GM19468 (cell line): ENCODE measurements at regions not wholly inside any gene's neighbourhood (a gene's known extent, or its start where the extent isn't known, plus 50 kb on each side); places are given as distances from the start of the nearest gene placed in this dataset.

Experiments
- ATAC-seq: cut with Tn5 transposase; IDR thresholded peaks from one replicate; pipeline ENCODE4 v1.9.1; 2021; ENCODE audit warnings: mild to moderate bottlenecking, moderate library complexity, moderate number of reproducible peaks; ENCODE audit not compliant: unreplicated experiment; ENCODE audit errors: extremely low read depth

GRCh38 chr10:78933828-78934531 lies 134.8 kb upstream of the ZMIZ1 start:
- no peak for ATAC-seq

GRCh38 chr10:78934532-78934898 lies 134.3 kb upstream of the ZMIZ1 start:
- ATAC-seq, result no peak

GRCh38 chr10:78934994-78935602 lies 133.7 kb upstream of the ZMIZ1 start:
- no peak for ATAC-seq

GRCh38 chr10:78935697-78936407 lies 132.9 kb upstream of the ZMIZ1 start:
- ATAC-seq, result no peak

DNA sequence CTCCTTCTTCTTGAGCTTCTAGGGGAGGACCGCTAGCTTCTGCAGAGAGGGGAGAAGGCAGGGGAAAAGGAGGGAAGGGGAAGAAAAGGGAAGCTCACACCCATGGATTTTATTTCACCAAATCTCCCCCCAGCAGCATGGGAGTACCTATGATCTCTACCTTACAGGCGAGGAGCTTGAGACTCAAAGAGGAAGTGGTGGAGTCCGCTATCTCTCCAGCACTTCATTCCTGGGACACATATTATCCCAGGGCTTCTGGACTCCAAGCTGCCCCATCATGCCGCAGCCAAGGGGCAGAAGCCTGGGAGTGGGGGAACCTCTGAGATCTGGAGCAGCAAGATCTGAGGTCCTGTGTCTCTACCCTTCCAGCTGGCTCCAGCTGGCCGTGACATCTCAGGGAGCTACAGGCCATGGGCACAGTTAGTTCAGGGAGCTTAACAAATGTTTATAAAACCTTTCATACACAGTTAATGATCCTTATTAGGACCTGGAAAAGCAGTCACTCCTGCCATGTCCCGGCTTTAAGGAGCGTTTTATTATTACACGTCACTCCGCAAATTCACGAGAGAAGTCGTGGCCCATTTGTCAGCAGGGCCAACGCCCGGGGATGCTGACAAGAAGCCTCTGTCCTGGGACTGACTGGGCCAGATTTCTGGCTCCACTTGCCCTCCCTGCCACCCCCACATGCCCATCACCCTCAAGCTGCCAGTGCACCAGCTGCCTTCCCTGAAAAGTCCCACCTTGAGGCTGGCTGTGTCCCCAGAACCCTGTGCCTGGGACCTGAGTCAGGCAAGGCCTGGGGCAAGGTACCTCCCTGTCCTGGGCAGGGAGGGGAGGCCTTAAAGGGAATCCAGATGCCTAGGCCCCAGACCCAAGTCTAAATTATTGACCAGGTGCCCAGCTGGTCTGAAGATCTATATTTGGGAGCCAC lies 132.1 kb upstream of the ZMIZ1 start:
- ATAC-seq, result no peak

GRCh38 chr10:78937393-78937792 lies 131.4 kb upstream of the ZMIZ1 start:
- ATAC-seq, result no peak

DNA sequence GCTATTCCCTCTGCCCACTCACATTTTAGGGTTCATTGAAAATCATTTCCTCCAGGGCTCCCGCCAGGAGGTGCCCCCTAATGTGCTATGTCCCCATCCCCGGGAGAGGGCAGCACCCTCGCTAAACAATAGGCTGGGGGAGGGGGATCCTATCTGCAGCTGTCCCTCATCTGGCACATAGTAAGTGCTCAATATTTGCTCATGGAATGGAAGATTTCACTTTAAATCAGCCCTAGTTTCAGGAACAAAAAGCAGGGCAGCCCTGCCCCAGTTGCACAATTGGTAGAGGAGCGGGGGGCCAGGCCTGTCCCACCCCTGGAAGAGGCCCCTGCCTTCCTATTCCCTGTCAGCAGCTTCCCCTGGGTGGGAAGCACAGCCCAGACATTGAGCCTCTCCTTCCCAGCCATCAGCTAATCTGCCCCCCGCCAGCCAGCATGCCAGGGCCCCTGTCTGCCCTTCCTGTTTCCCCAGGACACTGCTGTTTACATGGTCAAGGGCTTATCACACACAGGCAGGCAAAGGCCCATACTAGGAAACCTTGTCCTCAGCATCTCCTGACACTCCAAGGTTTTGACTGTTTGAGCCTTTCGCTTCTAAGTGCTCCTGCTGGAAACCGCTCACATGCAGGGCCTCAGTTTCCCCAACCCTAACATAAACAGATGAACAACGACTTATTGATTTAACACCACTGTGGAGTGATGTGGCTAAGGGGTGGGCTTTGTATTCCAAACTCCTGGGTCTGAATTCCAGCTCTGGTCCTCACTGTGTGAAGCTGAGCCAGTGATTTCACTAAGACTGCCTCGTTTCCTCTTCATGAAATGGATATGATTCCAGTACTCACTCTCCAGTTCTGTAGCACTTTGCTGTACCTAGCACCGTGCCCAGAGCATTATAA lies 130.7 kb upstream of the ZMIZ1 start:
- ATAC-seq, result no peak

DNA sequence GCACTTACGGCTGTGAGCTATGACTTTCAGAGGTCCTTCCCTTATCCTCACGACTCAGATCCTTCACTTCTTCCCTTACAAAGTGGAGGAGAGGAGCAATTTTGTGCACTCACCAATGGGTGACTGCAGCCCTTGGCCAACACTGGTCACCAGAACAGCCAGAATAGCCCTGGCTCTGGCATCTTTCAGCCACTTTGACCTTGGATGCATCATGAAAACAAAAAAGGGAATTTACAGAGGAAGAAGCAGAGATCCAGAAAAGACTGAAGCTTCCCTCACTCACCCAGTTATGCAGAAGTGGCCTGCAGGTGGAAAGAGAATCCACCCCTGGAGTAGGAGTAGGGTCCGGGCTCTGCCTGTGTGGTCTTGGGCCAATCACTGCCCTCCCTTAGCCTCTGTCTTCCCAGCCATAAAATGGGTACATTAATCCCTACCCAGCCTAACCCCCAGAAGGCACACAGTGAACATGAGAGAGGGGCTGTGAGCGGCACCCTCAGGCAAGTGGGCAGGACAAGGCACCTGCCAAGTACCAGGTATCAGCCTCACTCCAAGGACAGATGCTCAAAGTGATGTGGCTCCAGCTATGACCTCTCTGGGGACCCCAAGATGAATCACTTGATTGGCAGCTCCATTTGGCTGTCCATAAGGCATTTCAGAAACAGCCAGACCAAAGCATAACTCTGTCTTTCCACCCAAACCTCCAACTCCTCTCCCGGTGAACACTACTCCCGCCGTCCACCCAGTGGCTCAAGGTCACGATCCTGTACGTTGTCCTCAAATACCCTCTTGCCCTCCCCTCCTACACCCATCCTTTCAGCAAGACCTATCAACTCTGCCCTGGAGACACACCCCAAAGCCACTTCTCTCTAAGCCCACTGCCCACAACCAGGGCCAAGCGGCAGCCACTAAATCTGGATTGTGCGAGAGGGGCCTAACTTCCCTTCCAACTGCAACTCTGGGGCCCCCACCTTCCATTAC lies 129.8 kb upstream of the ZMIZ1 start:
- no peak for ATAC-seq

- no peak for ATAC-seq
Measured at GRCh38 chr10:78942091-78942501, 126.7 kb upstream of the ZMIZ1 start.

- no peak for ATAC-seq
Measured at GRCh38 chr10:78944723-78945312, 123.9 kb upstream of the ZMIZ1 start.

DNA sequence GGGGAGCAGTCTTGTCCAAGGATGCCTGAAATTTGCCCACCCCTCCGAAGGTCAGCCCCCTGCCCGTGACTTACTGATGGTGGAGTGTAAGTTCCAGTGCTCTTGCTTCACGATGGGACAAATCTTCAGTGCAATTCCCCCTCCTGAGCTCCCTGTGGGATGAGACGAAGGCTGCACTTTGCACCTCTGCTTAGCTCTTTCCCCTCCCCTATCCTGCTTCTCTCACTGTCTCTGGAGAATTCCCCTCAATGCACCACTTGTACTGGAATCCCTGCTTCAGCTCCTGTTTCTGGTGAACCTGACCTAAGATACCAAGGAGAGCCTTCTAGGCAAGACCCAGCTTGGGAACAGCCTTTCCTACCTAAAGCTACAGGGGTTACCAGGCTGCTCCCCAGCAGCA lies 122.9 kb upstream of the ZMIZ1 start:
- no peak for ATAC-seq

DNA sequence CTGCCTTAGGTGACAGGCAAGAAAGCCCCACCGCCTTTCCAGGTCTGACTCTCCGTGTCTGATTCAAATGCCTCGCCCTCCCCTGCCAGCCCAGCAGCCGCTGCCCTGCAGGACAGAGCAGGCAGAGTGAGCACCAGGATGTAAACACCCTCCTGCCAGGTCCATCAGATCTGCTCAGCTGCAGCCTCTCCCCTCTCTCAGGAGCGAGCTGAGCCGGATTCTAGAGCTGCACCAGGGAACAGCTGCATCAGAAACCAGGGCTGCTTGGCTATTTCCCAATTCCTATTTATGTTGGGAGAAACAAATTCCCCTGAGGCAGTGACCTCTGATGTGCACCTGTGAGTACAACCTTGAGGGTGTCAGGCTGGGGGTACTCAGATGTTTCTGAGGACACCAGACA lies 121.5 kb upstream of the ZMIZ1 start:
- no peak for ATAC-seq

DNA sequence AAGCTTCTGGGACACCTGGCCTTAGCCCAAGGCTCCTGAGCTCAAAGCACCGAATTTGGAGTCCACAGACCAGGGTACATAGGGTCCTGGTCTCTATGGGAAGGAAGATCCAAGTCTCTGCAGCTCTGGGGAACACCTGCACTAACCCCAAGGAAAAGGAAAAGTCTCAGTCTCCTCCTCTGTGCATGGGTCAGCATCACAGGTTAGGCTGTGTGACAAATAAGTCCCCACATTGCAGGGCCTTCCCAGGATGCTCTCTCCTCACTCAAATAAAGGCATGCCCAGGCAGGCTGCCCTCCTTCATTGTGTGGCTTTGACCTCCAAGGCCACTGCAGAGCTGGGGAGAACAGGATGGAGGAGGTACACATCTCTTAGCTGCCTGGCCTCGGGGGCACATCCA lies 121.0 kb upstream of the ZMIZ1 start:
- ATAC-seq, result no peak

DNA sequence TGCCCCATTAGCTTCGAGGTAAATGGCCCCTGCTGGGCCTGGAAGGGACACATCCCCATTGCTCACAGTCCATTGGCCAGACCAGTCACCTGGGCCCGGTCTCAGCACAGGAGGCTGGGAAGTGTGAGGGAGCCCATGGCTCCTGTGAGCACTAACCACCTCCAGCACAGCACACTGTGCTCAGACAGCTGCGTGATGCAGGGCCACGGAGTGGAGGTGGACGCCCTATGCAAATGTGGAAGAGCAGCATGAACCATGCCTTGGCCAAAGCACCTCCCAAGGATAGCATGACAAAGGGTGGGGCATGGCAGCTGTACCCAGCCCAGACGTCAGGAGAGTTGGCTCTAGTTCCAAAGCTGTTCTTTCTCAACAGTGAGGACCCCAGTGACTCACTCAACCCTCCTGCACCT lies 120.1 kb upstream of the ZMIZ1 start:
- no peak for ATAC-seq

DNA sequence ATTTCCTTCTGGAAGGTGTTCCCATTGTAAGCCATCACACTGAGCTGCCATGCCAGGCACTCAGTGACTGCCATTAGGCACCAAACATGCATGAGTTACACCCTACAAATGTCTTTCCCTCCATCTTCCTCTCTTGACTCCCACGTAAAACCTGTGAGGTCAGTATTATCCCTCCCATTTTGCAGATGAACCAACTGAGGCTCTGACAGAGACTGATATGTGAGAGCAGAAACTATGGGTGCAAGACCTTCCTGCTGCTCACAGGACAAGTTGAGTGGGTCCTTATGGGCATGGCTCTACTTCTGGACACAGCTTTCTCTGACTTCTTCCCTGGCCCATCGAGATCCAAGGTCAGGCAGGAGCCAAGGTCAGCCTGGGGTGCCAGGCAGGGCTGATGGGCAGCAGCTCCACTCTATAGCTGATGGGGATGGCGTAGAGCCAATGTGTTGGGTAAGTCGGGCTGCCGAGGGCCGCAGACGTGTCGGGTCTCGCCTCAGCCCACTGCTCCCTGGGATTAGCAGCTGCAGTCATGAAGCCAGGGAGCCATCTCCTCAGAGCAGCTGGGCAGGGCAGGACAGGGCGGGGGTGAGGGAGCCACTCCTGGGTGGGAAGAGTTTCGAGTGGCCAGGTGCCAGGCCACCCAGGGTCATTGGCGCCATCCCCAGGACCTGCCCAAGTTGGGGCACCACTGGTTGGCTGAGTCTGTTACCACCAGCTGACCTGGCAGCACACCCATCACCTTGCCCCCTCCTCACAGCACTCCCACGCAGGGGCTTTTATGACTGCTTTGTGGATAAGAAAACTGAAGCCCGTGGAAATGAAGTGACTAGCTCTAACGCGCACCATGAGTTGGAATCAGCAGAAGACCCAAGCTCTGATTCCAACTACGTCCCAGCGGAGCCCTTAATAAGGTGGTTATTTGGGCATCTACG lies 117.8 kb upstream of the ZMIZ1 start:
- ATAC-seq, result no peak

DNA sequence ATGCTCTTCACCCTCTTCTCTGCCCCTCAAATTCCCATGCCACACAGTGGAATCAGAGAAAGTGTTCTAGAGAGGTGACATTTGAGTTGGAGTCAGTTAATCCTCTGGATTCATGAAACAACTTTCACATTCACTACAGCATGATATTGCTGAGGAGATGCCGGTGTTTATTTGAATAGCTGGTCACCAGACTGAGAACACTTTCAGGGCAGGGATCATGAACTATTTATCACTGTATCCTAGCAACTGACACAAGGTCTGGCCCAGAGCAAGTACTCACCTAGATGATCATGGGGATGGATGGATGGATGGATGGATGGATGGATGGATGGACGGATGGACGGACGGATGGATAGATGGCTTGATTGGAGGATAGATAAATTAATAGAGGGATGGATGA lies 116.7 kb upstream of the ZMIZ1 start:
- ATAC-seq, result no peak

- ATAC-seq, result no peak
Measured at GRCh38 chr10:78952686-78953085, 116.1 kb upstream of the ZMIZ1 start.
